H1 (cell line): ENCODE measurements at regions not wholly inside any gene's neighbourhood (a gene's known extent, or its start where the extent isn't known, plus 50 kb on each side); places are given as distances from the start of the nearest gene placed in this dataset.

Source experiments
- CTCF ChIA-PET: fragments of 300-600 bp; sonication (Branson Sonifier 250); formaldehyde crosslinking; loops from one replicate; lab custom pipeline; 2021; ENCODE audit not compliant: partially characterized antibody; lab: Charles Lee
- POLR2A ChIA-PET: fragments of 300-600 bp; sonication (Branson Sonifier 250); formaldehyde crosslinking; loops from one replicate; lab custom pipeline; 2021; ENCODE audit warnings: inconsistent platforms; ENCODE audit not compliant: partially characterized antibody; lab: Charles Lee
- DNase-seq, 2 experiments: peaks; one replicate each; pipeline versions ENCODE4 v3.0.0 to v3.0.0-alpha.2; 2010 to 2022; ENCODE audit warnings: low spot score in 2 of 2, low read depth in 1 of 2, mixed read lengths in 1 of 2
- FAIRE-seq: peaks from 2 replicates; lab custom pipeline; 2011; peaks lifted over from hg19 to GRCh38; lab: Jason Lieb, UNC
- H2AFZ ChIP-seq: 2 replicates; pipeline ENCODE4 v1.8.1; 2012; ENCODE audit warnings: low read length, inconsistent platforms
- H2AK5ac ChIP-seq: 2 replicates; pipeline ENCODE4 v1.6.1; 2013; ENCODE audit warnings: low read depth, low read length
- H2BK120ac ChIP-seq: replicated peaks from 2 replicates; pipeline ENCODE3; 2013; ENCODE audit warnings: low read depth, low read length, inconsistent platforms
- H2BK12ac ChIP-seq: 2 replicates; pipeline ENCODE4 v1.6.1; 2013; ENCODE audit warnings: low read depth, low read length
- H2BK15ac ChIP-seq: 2 replicates; pipeline ENCODE4 v1.6.1; 2013; ENCODE audit warnings: low read length
- H2BK20ac ChIP-seq: 2 replicates; pipeline ENCODE4 v1.6.1; 2013; ENCODE audit warnings: low read length
- H2BK5ac ChIP-seq: 2 replicates; pipeline ENCODE4 v1.6.1; 2013; ENCODE audit warnings: low read depth, low read length
- H3K14ac ChIP-seq: 2 replicates; pipeline ENCODE4 v1.6.1; 2013; ENCODE audit warnings: inconsistent platforms; ENCODE audit not compliant: insufficient read length
- H3K18ac ChIP-seq: 2 replicates; pipeline ENCODE4 v1.6.1; 2013; ENCODE audit warnings: low read length; ENCODE audit errors: extremely low read depth
- H3K23ac ChIP-seq: 2 replicates; pipeline ENCODE4 v1.6.1; 2013; ENCODE audit warnings: inconsistent platforms; ENCODE audit not compliant: insufficient read length
- H3K23me2 ChIP-seq: 2 replicates; pipeline ENCODE4 v1.6.1; 2013; ENCODE audit warnings: low read depth, low read length
- H3K27ac ChIP-seq: 2 replicates; pipeline ENCODE4 v1.6.1; 2011; ENCODE audit warnings: low read depth, low read length, inconsistent platforms
- H3K27me3 ChIP-seq, 4 experiments: replicated peaks in 1 of 4; 1 replicate in 1 of 4; 2 replicates in 3 of 4; pipeline versions ENCODE4 v1.6.1 to v1.8.1; 2011 to 2013; ENCODE audit warnings: low read length in 3 of 4, mild to moderate bottlenecking in 3 of 4, inconsistent platforms in 2 of 4, mixed read lengths in 2 of 4, moderate library complexity in 1 of 4; ENCODE audit not compliant: control insufficient read depth in 3 of 4, insufficient read depth in 3 of 4; ENCODE audit errors: extremely low read depth in 1 of 4
- H3K36me3 ChIP-seq, 4 experiments: 2 replicates each; pipeline versions ENCODE4 v1.6.1 to v1.8.1; 2011 to 2013; ENCODE audit warnings: mild to moderate bottlenecking in 4 of 4, low read length in 3 of 4, moderate library complexity in 2 of 4, control low read depth in 1 of 4, inconsistent platforms in 1 of 4; ENCODE audit not compliant: insufficient read depth in 4 of 4, control insufficient read depth in 2 of 4
- H3K4ac ChIP-seq: replicated peaks from 2 replicates; pipeline ENCODE3; 2013; ENCODE audit warnings: low read length, low read depth, mixed read lengths, inconsistent platforms; ENCODE audit not compliant: insufficient read length
- H3K4me1 ChIP-seq, 4 experiments: replicated peaks in 1 of 4; 1 replicate in 1 of 4; 2 replicates in 3 of 4; pipeline versions ENCODE4 v1.6.1 to v1.8.1; 2011 to 2013; ENCODE audit warnings: low read length in 3 of 4, inconsistent platforms in 2 of 4, mixed read lengths in 1 of 4; ENCODE audit not compliant: insufficient read depth in 4 of 4, control insufficient read depth in 3 of 4
- H3K4me2 ChIP-seq, 2 experiments: 2 replicates each; pipeline versions ENCODE4 v1.6.1 to v1.8.1; 2011 to 2013; ENCODE audit warnings: low read depth in 2 of 2, low read length in 2 of 2, control low read depth in 1 of 2, inconsistent platforms in 1 of 2, mild to moderate bottlenecking in 1 of 2; ENCODE audit not compliant: insufficient read depth in 1 of 2
- H3K4me3 ChIP-seq, 4 experiments: fragments of 200-600, 300-600 bp in 1 of 4; sonication (generic), shearing (Covaris generic), sonication (Bioruptor Twin) in 1 of 4; 2 replicates each; pipeline versions ENCODE4 v1.5.1 to v1.8.1; 2011 to 2016; ENCODE audit warnings: low read length in 4 of 4, low read depth in 3 of 4, control low read depth in 2 of 4, inconsistent platforms in 2 of 4, mild to moderate bottlenecking in 2 of 4, mixed read lengths in 1 of 4, moderate library complexity in 1 of 4; ENCODE audit not compliant: insufficient read depth in 2 of 4; ENCODE audit errors: extremely low read depth in 1 of 4
- H3K56ac ChIP-seq: replicated peaks from 2 replicates; pipeline ENCODE3; 2013; ENCODE audit warnings: low read depth, mild to moderate bottlenecking, mixed read lengths, low read length, inconsistent platforms; ENCODE audit not compliant: insufficient read length
- H3K79me1 ChIP-seq: 2 replicates; pipeline ENCODE4 v1.6.1; 2013; ENCODE audit warnings: low read depth, low read length, control low read depth
- H3K79me2 ChIP-seq, 2 experiments: 2 replicates each; pipeline versions ENCODE4 v1.6.1 to v1.8.1; 2012 to 2013; ENCODE audit warnings: low read length in 2 of 2, mild to moderate bottlenecking in 2 of 2, inconsistent platforms in 1 of 2; ENCODE audit not compliant: insufficient read depth in 2 of 2, control insufficient read depth in 1 of 2
- H3K9ac ChIP-seq, 4 experiments: replicated peaks in 1 of 4; 1 replicate in 1 of 4; 2 replicates in 3 of 4; pipeline versions ENCODE4 v1.6.1 to v1.8.1; 2011 to 2013; ENCODE audit warnings: low read depth in 3 of 4, low read length in 3 of 4, control low read depth in 2 of 4, mild to moderate bottlenecking in 2 of 4, moderate library complexity in 2 of 4, inconsistent platforms in 1 of 4; ENCODE audit errors: extremely low read depth in 1 of 4
- H3K9me3 ChIP-seq, 2 experiments: 2 replicates each; pipeline versions ENCODE4 v1.6.1 to v1.8.1; 2012 to 2013; ENCODE audit warnings: mild to moderate bottlenecking in 2 of 2, moderate library complexity in 2 of 2, control low read depth in 1 of 2, inconsistent platforms in 1 of 2, low read depth in 1 of 2, low read length in 1 of 2, mixed read lengths in 1 of 2; ENCODE audit not compliant: insufficient read depth in 2 of 2
- H4K20me1 ChIP-seq, 2 experiments: replicated peaks in 1 of 2; 2 replicates each; pipeline versions ENCODE3 to v1.8.1; 2011 to 2013; ENCODE audit warnings: inconsistent platforms in 2 of 2, low read length in 2 of 2, mild to moderate bottlenecking in 1 of 2; ENCODE audit not compliant: insufficient read depth in 2 of 2, control insufficient read depth in 1 of 2
- H4K5ac ChIP-seq: 2 replicates; pipeline ENCODE4 v1.6.1; 2013; ENCODE audit warnings: low read length, low read depth, mixed read lengths, inconsistent platforms; ENCODE audit not compliant: insufficient read length
- H4K8ac ChIP-seq: 2 replicates; pipeline ENCODE4 v1.8.0; 2013; ENCODE audit warnings: mild to moderate bottlenecking, moderate library complexity, low read length, inconsistent platforms; ENCODE audit not compliant: insufficient read depth; ENCODE audit errors: extremely low read depth
- H4K91ac ChIP-seq: replicated peaks from 2 replicates; pipeline ENCODE3; 2013; ENCODE audit warnings: low read length, mixed read lengths, inconsistent platforms; ENCODE audit not compliant: insufficient read length
- BACH1 ChIP-seq: IDR thresholded peaks from 2 replicates; pipeline ENCODE4 v1.6.1; 2012; ENCODE audit warnings: low read length, improper control_type of control experiment
- CBX8 ChIP-seq: fragments of 300-800, 300-1000 bp; sonication (generic); IDR thresholded peaks from 2 replicates; pipeline ENCODE4 v1.7.1; 2016; ENCODE audit warnings: low read depth, low read length, borderline replicate concordance
- CHD2 ChIP-seq: IDR thresholded peaks from 2 replicates; pipeline ENCODE4 v1.6.1; 2012; ENCODE audit warnings: low read length, improper control_type of control experiment
- EZH2 ChIP-seq: fragments of 200-600 bp; sonication (generic); IDR thresholded peaks from 2 replicates; pipeline ENCODE4 v1.7.1; 2012; ENCODE audit warnings: low read depth, mild to moderate bottlenecking, moderate library complexity, low read length, inconsistent platforms; ENCODE audit not compliant: severe bottlenecking
- RAD21 ChIP-seq, 2 experiments: IDR thresholded peaks in 1 of 2; conservative IDR thresholded peaks in 1 of 2; 2 replicates each; pipeline ENCODE4 v1.6.1; 2011; ENCODE audit warnings: low read depth in 2 of 2, low read length in 2 of 2, improper control_type of control experiment in 1 of 2, inconsistent platforms in 1 of 2, mild to moderate bottlenecking in 1 of 2, moderate library complexity in 1 of 2
- SAP30 ChIP-seq: fragments of 300-600 bp; sonication (generic); IDR thresholded peaks from 2 replicates; pipeline ENCODE4 v1.7.1; 2012; ENCODE audit warnings: low read length, moderate library complexity, mild to moderate bottlenecking, inconsistent platforms; ENCODE audit not compliant: insufficient read depth, insufficient replicate concordance
- SIX5 ChIP-seq: IDR thresholded peaks from 2 replicates; pipeline ENCODE4 v1.6.1; 2011; ENCODE audit warnings: mild to moderate bottlenecking, low read depth, low read length
- WGBS, 2 experiments: shearing (Covaris generic) in 1 of 2; methylation state at CpG; one replicate each; pipeline versions ENCODE4 v1.1.6 to v1.1.7; 2013 to 2015; ENCODE audit warnings: low lambda C conversion rate in 2 of 2, mixed read lengths in 2 of 2, inconsistent platforms in 1 of 2, low coverage in 1 of 2, missing lambda C conversion rate in 1 of 2; ENCODE audit not compliant: insufficient replicate concordance in 2 of 2, insufficient coverage in 1 of 2, insufficient read length in 1 of 2; ENCODE audit errors: extremely low coverage in 1 of 2, missing lambda C conversion rate in 1 of 2; 5-methylcytosine and 5-hydroxymethylcytosine counted together
- TF ChIP-seq, protein P1 (sequence below): IDR thresholded peaks from 2 replicates; pipeline ENCODE4 v1.6.1; 2011; ENCODE audit warnings: low read length, improper control_type of control experiment
- TF ChIP-seq, protein P2 (sequence below), 3 experiments: IDR thresholded peaks; 1 replicate in 2 of 3; 2 replicates in 1 of 3; pipeline versions ENCODE4 v1.5.1 to v1.6.1; 2011; ENCODE audit warnings: low read length in 3 of 3, mild to moderate bottlenecking in 3 of 3, inconsistent platforms in 2 of 3, low read depth in 1 of 3, moderate library complexity in 1 of 3; ENCODE audit not compliant: insufficient read depth in 1 of 3; ENCODE audit errors: control extremely low read depth in 1 of 3
- TF ChIP-seq, protein P3 (sequence below): IDR thresholded peaks from 2 replicates; pipeline ENCODE4 v1.6.1; 2011; ENCODE audit warnings: low read depth, mild to moderate bottlenecking, low read length; ENCODE audit not compliant: insufficient read depth

DNA sequence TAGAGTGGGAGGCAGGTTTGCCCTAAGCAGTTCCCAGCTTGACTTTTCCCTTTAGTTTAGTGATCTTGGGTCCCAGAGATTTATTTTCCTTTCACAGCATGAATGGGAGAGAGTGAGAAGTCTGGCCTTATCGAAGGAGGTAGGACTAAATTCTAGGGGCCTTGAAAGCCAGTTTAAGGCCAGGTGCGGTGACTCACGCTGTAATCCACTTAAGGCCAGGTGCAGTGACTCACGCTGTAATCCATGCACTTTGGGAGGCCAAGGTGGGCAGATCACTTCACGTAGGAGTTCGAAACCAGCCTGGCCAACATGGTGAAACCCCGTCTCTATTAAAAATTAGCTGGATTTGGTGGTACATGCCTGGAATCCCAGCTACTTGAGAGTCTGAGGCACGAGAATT, 392.2 kb downstream of the ACTR3B start:
- H3K9ac ChIP-seq: no peak overlapping the region
- no peaks in the 10 kb centered on the region for H3K23me2 ChIP-seq
- CTCF ChIA-PET: no interaction called here
- no peak overlapping the region for H2AFZ ChIP-seq
- H3K79me1 ChIP-seq: no peaks in the 10 kb centered on the region
- no peak overlapping the region for H2AK5ac ChIP-seq
- H2BK12ac ChIP-seq: no peak overlapping the region
- H3K14ac ChIP-seq: no peak overlapping the region
- H2BK5ac ChIP-seq: no peak overlapping the region
- H2BK20ac ChIP-seq: no peak overlapping the region
- H4K91ac ChIP-seq: no peak overlapping the region
- H3K56ac ChIP-seq: no peak overlapping the region
- H3K18ac ChIP-seq: no peak overlapping the region
- no peak overlapping the region for H2BK120ac ChIP-seq
- H3K79me2 ChIP-seq: no peaks in the 10 kb centered on the region
- no peak overlapping the region for H3K4me2 ChIP-seq
- FAIRE-seq (no peak), DNase-seq (no peak)
- no peak overlapping the region for H3K4me3 ChIP-seq
- no peak overlapping the region for H3K27ac ChIP-seq
- H2BK15ac ChIP-seq: no peak overlapping the region
- peaks cover 0 to 2% (median 0%) of the 10 kb centered on the region in 4 experiments; a peak in 1 of 7 replicates for H3K4me1 ChIP-seq
- H3K27me3 ChIP-seq: no peaks in the 10 kb centered on the region
- H3K4ac ChIP-seq: no peak overlapping the region
- POLR2A ChIA-PET: no interaction called here
- 90% methylated on average over 8 of the region's 8 CpGs; no CpG with 5 or more reads in 1 of the 2 experiments for WGBS, 2 experiments
- no peak overlapping the region for H4K5ac ChIP-seq
- H4K8ac ChIP-seq: no peak overlapping the region
- H3K23ac ChIP-seq: no peak overlapping the region
- peaks cover 2% of the 10 kb centered on the region in 2 experiments; a peak in 2 of 4 replicates for H3K9me3 ChIP-seq
- H3K36me3 ChIP-seq: no peaks in the 10 kb centered on the region
- no peaks in the 10 kb centered on the region for H4K20me1 ChIP-seq
- TF ChIP-seq SAP30 (no peak), CBX8 (no peak), BACH1 (no peak), CHD2 (no peak), SIX5 (no peak), RAD21 (IDR thresholded peaks at IDR 0.05 in 1 of 2, conservative IDR thresholded peaks at IDR 0.05 in 1 of 2; ENCODE audit: low read depth in 2 of 2, low read length in 2 of 2) (no peak), EZH2 (no peak)
- TF ChIP-seq, protein P1, sequence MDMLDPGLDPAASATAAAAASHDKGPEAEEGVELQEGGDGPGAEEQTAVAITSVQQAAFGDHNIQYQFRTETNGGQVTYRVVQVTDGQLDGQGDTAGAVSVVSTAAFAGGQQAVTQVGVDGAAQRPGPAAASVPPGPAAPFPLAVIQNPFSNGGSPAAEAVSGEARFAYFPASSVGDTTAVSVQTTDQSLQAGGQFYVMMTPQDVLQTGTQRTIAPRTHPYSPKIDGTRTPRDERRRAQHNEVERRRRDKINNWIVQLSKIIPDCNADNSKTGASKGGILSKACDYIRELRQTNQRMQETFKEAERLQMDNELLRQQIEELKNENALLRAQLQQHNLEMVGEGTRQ: no peak
- TF ChIP-seq, protein P2, sequence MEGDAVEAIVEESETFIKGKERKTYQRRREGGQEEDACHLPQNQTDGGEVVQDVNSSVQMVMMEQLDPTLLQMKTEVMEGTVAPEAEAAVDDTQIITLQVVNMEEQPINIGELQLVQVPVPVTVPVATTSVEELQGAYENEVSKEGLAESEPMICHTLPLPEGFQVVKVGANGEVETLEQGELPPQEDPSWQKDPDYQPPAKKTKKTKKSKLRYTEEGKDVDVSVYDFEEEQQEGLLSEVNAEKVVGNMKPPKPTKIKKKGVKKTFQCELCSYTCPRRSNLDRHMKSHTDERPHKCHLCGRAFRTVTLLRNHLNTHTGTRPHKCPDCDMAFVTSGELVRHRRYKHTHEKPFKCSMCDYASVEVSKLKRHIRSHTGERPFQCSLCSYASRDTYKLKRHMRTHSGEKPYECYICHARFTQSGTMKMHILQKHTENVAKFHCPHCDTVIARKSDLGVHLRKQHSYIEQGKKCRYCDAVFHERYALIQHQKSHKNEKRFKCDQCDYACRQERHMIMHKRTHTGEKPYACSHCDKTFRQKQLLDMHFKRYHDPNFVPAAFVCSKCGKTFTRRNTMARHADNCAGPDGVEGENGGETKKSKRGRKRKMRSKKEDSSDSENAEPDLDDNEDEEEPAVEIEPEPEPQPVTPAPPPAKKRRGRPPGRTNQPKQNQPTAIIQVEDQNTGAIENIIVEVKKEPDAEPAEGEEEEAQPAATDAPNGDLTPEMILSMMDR (IDR thresholded peaks at IDR 0.05; ENCODE audit: control extremely low read depth in 1 of 3, insufficient read depth in 1 of 3, low read depth in 1 of 3, low read length in 3 of 3): no peak
- TF ChIP-seq, protein P3, sequence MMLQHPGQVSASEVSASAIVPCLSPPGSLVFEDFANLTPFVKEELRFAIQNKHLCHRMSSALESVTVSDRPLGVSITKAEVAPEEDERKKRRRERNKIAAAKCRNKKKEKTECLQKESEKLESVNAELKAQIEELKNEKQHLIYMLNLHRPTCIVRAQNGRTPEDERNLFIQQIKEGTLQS: no peak
